ENCODE measurements at regions not wholly inside any gene's neighbourhood (a gene's known extent, or its start where the extent isn't known, plus 50 kb on each side); places are given as distances from the start of the nearest gene placed in this dataset.

DNA sequence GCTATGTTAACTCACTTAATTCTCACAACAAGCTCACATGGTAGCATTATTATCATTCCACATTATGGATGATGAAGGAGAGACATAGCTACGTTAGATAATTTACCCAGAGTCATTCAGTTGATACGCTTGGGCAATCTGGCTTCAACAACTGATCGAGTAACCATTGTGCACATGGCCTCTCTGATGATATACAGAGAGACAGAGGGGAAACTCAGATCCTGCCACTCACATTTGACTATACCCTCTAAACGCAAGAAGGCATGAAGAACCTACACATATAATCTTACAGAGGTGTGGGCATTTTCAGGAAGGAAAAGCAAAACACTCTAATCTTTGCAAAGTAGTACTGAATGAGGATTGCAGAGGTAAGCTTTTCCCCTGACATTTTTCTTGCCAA lies 360.1 kb downstream of the BARHL2 start:
- Histone ChIP-seq H3K36me3 (ENCODE audit: low read depth, missing control alignments) (no peaks in the 10 kb centered on the region), H3K4me1 (no peaks in the 10 kb centered on the region), H3K27ac (no peak overlapping the region), H3K4me3 (no peak overlapping the region), H3K27me3 (no peaks in the 10 kb centered on the region), H3K9me3 (no peaks in the 10 kb centered on the region)
- WGBS, 2 donors = 71 to 74% methylated on average over 4 of the region's 4 CpGs
- intact Hi-C loops (cut with DNase I; ENCODE audit: low total_unique reads) = no loop called here
- DNase-seq = no peak
- TF ChIP-seq, protein P1, sequence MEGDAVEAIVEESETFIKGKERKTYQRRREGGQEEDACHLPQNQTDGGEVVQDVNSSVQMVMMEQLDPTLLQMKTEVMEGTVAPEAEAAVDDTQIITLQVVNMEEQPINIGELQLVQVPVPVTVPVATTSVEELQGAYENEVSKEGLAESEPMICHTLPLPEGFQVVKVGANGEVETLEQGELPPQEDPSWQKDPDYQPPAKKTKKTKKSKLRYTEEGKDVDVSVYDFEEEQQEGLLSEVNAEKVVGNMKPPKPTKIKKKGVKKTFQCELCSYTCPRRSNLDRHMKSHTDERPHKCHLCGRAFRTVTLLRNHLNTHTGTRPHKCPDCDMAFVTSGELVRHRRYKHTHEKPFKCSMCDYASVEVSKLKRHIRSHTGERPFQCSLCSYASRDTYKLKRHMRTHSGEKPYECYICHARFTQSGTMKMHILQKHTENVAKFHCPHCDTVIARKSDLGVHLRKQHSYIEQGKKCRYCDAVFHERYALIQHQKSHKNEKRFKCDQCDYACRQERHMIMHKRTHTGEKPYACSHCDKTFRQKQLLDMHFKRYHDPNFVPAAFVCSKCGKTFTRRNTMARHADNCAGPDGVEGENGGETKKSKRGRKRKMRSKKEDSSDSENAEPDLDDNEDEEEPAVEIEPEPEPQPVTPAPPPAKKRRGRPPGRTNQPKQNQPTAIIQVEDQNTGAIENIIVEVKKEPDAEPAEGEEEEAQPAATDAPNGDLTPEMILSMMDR (IDR thresholded peaks at IDR 0.05) = no peak
- TF ChIP-seq POLR2A (IDR thresholded peaks at IDR 0.05) = no peak

DNA sequence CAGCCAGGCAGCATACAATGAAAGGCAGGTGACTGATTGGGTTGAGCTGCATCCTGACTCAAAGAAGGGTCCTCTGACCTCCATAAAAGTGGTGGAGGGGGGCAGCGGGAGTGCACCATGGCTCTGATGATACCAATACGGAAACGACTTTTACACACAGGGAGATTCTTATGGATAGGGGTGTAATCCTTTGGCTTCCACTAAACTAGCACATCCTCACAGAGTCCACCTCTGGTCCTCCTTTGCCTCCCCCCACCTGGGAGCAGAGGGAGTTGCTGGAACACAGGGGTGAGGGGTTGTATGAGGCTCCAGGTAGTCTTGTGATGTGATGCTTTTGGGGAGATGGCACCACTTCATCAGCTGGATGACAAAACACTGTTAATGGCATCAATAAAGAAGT lies 361.0 kb downstream of the BARHL2 start:
- DNase-seq = no peak
- TF ChIP-seq POLR2A (IDR thresholded peaks at IDR 0.05) = no peak
- TF ChIP-seq, protein P1 (IDR thresholded peaks at IDR 0.05) = no peak
- no peak overlapping the region for H3K4me3 ChIP-seq
- WGBS, 2 donors = 78 to 94% methylated on average over 3 of the region's 3 CpGs
- H3K9me3 ChIP-seq = no peaks in the 10 kb centered on the region
- H3K27ac ChIP-seq = no peak overlapping the region
- intact Hi-C loops (cut with DNase I; ENCODE audit: low total_unique reads) = no loop called here
- H3K4me1 ChIP-seq = no peaks in the 10 kb centered on the region
- no peaks in the 10 kb centered on the region for H3K36me3 ChIP-seq (ENCODE audit: low read depth, missing control alignments)
- H3K27me3 ChIP-seq = no peaks in the 10 kb centered on the region

DNA sequence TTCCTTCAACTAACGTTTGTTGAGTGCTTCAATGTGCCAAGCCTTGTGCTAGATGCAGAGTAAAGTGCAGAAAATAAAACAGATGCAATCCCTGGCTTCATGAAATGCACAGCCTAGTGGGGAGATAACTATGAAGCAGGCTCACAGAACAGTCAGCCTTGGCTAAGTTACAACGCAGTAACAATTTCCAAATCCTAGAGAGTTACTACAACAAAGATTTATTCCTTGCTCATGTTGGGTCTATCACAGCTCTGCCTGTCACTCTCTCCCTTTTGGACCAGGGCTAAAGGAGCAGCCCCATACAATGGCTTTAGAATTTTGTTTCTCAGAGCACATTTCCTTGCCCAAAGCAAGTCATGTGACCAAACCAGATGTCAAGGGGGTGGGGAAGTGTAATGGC lies 359.8 kb downstream of the ZNF326 start:
- no peak for DNase-seq
- H3K9me3 ChIP-seq = no peaks in the 10 kb centered on the region
- intact Hi-C loops (cut with DNase I; ENCODE audit: low total_unique reads) = no loop called here
- H3K27me3 ChIP-seq = no peaks in the 10 kb centered on the region
- H3K27ac ChIP-seq = no peak overlapping the region
- 75 to 76% methylated on average over 2 of the region's 2 CpGs for whole genome bisulfite sequencing, 2 donors
- no peaks in the 10 kb centered on the region for H3K4me1 ChIP-seq
- TF ChIP-seq POLR2A (IDR thresholded peaks at IDR 0.05) = no peak
- TF ChIP-seq, protein P1 (IDR thresholded peaks at IDR 0.05) = no peak
- H3K36me3 ChIP-seq (ENCODE audit: low read depth, missing control alignments) = no peaks in the 10 kb centered on the region
- no peak overlapping the region for H3K4me3 ChIP-seq

DNA sequence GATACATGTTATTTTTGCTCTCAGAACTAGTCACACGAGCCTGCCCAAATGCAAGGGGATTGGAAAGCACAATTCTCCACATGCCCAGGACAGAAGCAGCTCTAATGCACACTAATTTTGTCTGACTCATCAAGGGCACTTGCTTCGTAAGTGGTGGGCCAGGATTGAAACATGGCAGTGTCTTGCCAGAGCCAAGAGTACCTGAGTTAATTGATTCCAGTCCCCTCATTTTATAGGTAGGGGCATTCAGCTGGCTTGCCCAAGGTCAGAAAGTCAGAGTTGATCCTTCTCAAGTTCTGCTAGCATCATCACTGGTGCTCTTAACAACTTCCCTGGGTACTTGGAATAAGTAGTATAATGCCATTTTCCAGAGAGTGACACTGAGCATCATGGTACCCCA lies 356.1 kb downstream of the ZNF326 start:
- H3K4me1 ChIP-seq = no peaks in the 10 kb centered on the region
- no peak for DNase-seq
- intact Hi-C loops (cut with DNase I; ENCODE audit: low total_unique reads) = no loop called here
- H3K36me3 ChIP-seq (ENCODE audit: low read depth, missing control alignments) = no peaks in the 10 kb centered on the region
- no peaks in the 10 kb centered on the region for H3K9me3 ChIP-seq
- WGBS, 2 donors = 54 to 74% methylated on average over 2 of the region's 2 CpGs
- no peaks in the 10 kb centered on the region for H3K27me3 ChIP-seq
- no peak overlapping the region for H3K27ac ChIP-seq
- no peak for TF ChIP-seq POLR2A (IDR thresholded peaks at IDR 0.05)
- TF ChIP-seq, protein P1 (IDR thresholded peaks at IDR 0.05) = no peak
- H3K4me3 ChIP-seq = no peak overlapping the region

DNA sequence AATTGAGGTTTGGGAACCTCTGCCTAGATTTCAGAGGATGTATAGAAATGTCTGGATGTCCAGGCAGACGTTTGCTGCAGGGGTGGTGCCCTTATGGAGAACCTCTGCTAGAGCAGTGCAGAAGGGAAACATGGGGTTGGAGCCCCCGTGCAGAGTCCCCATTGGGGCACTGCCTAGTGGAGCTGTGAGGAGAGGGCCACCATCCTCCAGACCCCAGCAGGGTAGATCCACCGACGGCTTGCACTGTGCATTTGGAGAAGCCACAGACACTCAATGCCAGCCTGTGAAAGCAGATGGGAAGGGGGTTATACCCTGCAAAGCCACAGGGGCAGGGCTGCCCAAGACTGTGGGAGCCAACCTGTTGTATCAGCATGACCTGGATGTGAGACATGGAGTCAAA lies 354.6 kb downstream of the ZNF326 start:
- Histone ChIP-seq H3K36me3 (ENCODE audit: low read depth, missing control alignments) (no peaks in the 10 kb centered on the region), H3K27me3 (no peaks in the 10 kb centered on the region), H3K4me1 (no peaks in the 10 kb centered on the region), H3K9me3 (no peaks in the 10 kb centered on the region), H3K27ac (no peak overlapping the region), H3K4me3 (no peak overlapping the region)
- no peak for DNase-seq
- TF ChIP-seq, protein P1 (IDR thresholded peaks at IDR 0.05) = no peak
- no peak for TF ChIP-seq POLR2A (IDR thresholded peaks at IDR 0.05)
- 76 to 84% methylated on average over 4 of the region's 4 CpGs for WGBS, 2 donors
- intact Hi-C loops (cut with DNase I; ENCODE audit: low total_unique reads) = no loop called here
